Stomach (tissue), 4 donors: ENCODE measurements at regions not wholly inside any gene's neighbourhood (a gene's known extent, or its start where the extent isn't known, plus 50 kb on each side); places are given as distances from the start of the nearest gene placed in this dataset.

ENCODE experiments used
- CTCF ChIP-seq, 7 experiments: fragments of 450-650 bp in 4 of 7; fragments of 200-600 bp in 3 of 7; sonication (generic) in 3 of 7; IDR thresholded peaks; one replicate each; pipeline ENCODE4 v1.5.1; 2016 to 2019; ENCODE audit warnings: antibody characterized with exemption in 7 of 7, control low read depth in 2 of 7, mild to moderate bottlenecking in 1 of 7
- POLR2A ChIP-seq, 4 donors: fragments of 450-650 bp; IDR thresholded peaks; one replicate each; pipeline ENCODE4 v1.6.1; 2016; ENCODE audit warnings: antibody characterized with exemption in 4 of 4, control low read depth in 2 of 4, mild to moderate bottlenecking in 1 of 4, moderate library complexity in 1 of 4
- POLR2AphosphoS5 ChIP-seq, 3 donors: sonication (generic); formaldehyde crosslinking; IDR thresholded peaks; one replicate each; pipeline ENCODE4 v1.6.1; 2016; ENCODE audit warnings: antibody characterized with exemption in 3 of 3

- TF ChIP-seq CTCF (IDR thresholded peaks at IDR 0.05) = no peak
- no peak for TF ChIP-seq POLR2A (IDR thresholded peaks at IDR 0.05)
- no peak for TF ChIP-seq POLR2AphosphoS5 (IDR thresholded peaks at IDR 0.05)
These were observed 559.7 kb upstream of the FAT1 start for GRCh38 chr4:187283201-187283955.
